ENCODE measurements at regions not wholly inside any gene's neighbourhood (a gene's known extent, or its start where the extent isn't known, plus 50 kb on each side); places are given as distances from the start of the nearest gene placed in this dataset.
"Not testable (repeated sequence)": the region's sequence is repeated elsewhere in the genome, so short reads cannot be mapped to it uniquely, and the experiment has no call there.

DNA sequence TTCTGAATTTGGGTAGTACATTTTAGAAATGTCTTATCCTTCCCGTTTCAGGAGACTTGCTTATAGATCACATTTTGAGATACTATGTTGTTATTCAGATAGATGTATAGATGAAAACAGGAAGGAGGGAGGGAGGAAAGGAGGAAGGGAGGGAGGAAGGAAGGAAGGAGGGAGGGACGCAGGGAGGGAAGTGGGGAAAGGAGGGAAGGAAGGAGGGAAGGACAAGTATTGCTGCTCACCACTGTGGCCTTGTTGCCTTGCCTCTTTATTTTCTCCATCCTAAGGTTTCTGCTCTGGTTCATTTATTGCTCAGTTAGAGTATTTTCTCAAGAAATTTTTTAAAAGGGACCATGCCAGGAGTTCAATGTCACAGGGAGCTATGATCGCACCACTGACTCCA, 134.3 kb downstream of the LTN1 start:
- CTCF ChIA-PET, result interaction anchor here (0.9 kb wide), 1 partner anchor 32 kb away, joined by 3 read pairs; no protein-coding TSS in a partner anchor
- POLR2A ChIA-PET, result no interaction called here
- DNase-seq (ENCODE audit: extremely low spot score), result no peak
- TF ChIP-seq SP1 (IDR thresholded peaks at IDR 0.05) (no peak), BHLHE40 (IDR thresholded peaks at IDR 0.05; ENCODE audit: borderline replicate concordance) (no peak), ARNT (IDR thresholded peaks at IDR 0.05) (no peak), LEF1 (IDR thresholded peaks at IDR 0.05; ENCODE audit: borderline replicate concordance) (no peak), FOXK2 (IDR thresholded peaks at IDR 0.05) (no peak), L3MBTL2 (conservative IDR thresholded peaks at IDR 0.05) (no peak), FOXA1 (IDR thresholded peaks at IDR 0.05) (no peak), TARDBP (IDR thresholded peaks at IDR 0.05) (no peak), SUZ12 (IDR thresholded peaks at IDR 0.05) (no peak), ELF4 (IDR thresholded peaks at IDR 0.05) (no peak), HDGF (IDR thresholded peaks at IDR 0.05; ENCODE audit: borderline replicate concordance) (no peak), NFRKB (IDR thresholded peaks at IDR 0.05) (no peak)

DNA sequence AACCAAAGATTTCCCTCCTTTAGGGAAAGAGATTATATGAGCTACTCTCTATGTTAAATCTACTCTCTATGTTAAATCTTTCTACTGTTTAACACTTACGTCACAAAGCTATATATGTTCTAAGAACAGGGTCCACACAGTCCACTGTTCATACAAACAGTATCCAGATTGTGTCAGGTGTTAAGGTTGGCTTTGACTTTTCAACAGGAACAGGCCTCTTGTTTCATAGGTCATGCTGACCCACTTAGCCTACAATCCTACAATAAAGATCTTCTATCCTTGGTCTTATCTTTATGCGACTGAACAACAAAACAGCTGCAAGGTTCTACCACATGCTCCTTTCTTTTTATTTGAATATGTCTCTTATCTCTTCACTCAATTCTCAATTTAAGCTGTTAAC, 134.9 kb downstream of the LTN1 start:
- TF ChIP-seq SP1 (IDR thresholded peaks at IDR 0.05), result no peak
- ChIA-PET POLR2A (no interaction called here), CTCF (interaction anchor here (0.9 kb wide), 1 partner anchor 32 kb away, joined by 3 read pairs; no protein-coding TSS in a partner anchor)
- no peak for DNase-seq (ENCODE audit: extremely low spot score)

DNA sequence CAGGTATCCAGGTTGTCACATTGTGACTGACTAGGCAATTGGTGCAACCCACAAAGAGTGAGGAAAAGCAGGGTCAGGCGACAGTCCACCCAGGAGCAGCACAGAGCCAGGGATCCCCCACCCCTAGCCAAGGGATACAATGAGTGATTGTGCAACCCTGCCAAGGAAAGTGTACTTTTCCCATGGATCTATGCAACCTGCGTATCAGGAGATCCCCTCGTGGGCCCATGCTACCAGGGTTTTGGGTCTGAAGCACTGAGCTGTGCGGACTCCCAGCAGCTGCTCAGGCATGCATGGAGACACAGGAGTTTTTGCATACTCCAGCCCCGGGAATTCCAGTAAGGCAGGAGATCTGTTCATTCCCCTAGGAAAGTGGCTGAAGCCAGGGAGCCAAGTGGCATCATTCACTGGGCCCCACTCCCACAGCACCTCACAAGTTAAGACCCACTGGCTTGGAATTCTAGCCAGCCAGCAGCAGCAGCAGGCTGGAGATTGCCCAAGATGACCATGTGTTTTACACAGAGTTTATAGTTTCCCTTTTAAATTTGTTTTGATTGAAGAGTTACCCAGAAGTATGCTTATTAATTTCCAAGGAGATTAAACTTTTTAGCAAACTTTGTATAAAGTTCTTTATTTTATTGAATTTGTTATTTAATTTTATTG, 136.0 kb downstream of the LTN1 start:
- ChIA-PET POLR2A (no interaction called here), CTCF (no interaction called here)
- DNase-seq (ENCODE audit: extremely low spot score), result no peak
- TF ChIP-seq ARNT (IDR thresholded peaks at IDR 0.05), result no peak
- TF ChIP-seq CTBP1 (IDR thresholded peaks at IDR 0.05; ENCODE audit: borderline replicate concordance), result no peak
- TF ChIP-seq FOXK2 (IDR thresholded peaks at IDR 0.05), result no peak
- TF ChIP-seq NFRKB (IDR thresholded peaks at IDR 0.05), result no peak
- no peak for TF ChIP-seq ELF4 (IDR thresholded peaks at IDR 0.05)
- no peak for TF ChIP-seq BHLHE40 (IDR thresholded peaks at IDR 0.05; ENCODE audit: borderline replicate concordance)
- TF ChIP-seq ZNF384 (IDR thresholded peaks at IDR 0.05), result no peak

DNA sequence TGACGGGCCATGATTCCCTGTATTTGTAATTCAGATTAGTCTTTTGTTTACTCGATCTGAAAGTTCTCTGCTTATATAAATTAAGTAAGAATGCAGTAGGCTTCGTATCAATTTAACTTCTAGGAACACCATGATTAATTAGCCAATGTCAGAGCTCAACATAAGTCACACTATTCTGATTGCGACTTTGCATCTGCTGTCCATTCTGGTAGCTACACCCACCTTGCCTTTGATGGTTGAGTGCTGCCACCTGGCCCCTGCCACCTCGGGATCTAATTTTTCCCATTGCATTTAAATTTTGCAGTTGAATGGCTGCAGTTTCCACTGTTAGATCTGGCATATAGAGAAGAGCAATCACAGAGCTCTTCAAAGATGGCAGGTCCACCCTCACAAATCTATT, 140.0 kb downstream of the LTN1 start:
- no peak for DNase-seq (ENCODE audit: extremely low spot score)
- ChIA-PET CTCF (no interaction called here), POLR2A (no interaction called here)
- no peak for TF ChIP-seq FOXK2 (IDR thresholded peaks at IDR 0.05)
- no peak for TF ChIP-seq SUZ12 (IDR thresholded peaks at IDR 0.05)
- TF ChIP-seq TARDBP (IDR thresholded peaks at IDR 0.05), result no peak
- TF ChIP-seq CTBP1 (IDR thresholded peaks at IDR 0.05; ENCODE audit: borderline replicate concordance), result no peak
- no peak for TF ChIP-seq ARNT (IDR thresholded peaks at IDR 0.05)
- no peak for TF ChIP-seq ELF4 (IDR thresholded peaks at IDR 0.05)
- TF ChIP-seq FOXA1 (IDR thresholded peaks at IDR 0.05), result no peak
- TF ChIP-seq, protein P1, sequence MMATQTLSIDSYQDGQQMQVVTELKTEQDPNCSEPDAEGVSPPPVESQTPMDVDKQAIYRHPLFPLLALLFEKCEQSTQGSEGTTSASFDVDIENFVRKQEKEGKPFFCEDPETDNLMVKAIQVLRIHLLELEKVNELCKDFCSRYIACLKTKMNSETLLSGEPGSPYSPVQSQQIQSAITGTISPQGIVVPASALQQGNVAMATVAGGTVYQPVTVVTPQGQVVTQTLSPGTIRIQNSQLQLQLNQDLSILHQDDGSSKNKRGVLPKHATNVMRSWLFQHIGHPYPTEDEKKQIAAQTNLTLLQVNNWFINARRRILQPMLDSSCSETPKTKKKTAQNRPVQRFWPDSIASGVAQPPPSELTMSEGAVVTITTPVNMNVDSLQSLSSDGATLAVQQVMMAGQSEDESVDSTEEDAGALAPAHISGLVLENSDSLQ (IDR thresholded peaks at IDR 0.05), result no peak
- no peak for TF ChIP-seq FOXM1 (IDR thresholded peaks at IDR 0.05; ENCODE audit: borderline replicate concordance)

DNA sequence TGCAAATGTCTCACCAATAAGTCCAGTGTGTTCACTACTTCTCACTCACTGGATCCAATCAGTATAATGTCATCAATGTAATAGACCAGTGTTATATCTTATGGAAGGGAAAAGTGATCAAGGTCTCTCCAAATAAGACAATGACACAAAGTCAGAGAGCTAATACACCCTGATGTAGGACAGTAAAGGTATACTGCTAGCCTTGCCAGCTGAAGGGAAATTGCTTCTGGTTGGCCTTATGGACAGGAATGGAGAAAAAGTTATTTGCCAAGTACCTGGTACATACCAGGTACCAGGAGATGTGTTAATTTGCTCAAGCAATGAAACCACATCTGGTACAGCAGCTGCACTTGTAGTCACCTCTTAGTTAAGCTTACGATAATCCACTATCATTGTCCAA, 141.0 kb downstream of the LTN1 start:
- no peak for DNase-seq (ENCODE audit: extremely low spot score)
- POLR2A ChIA-PET, result no interaction called here
- CTCF ChIA-PET, result no interaction called here
- TF ChIP-seq SP1 (IDR thresholded peaks at IDR 0.05) (no peak), BHLHE40 (IDR thresholded peaks at IDR 0.05; ENCODE audit: borderline replicate concordance) (no peak), ZNF384 (IDR thresholded peaks at IDR 0.05) (no peak), ELF4 (IDR thresholded peaks at IDR 0.05) (no peak), LEF1 (IDR thresholded peaks at IDR 0.05; ENCODE audit: borderline replicate concordance) (no peak), L3MBTL2 (conservative IDR thresholded peaks at IDR 0.05) (no peak)

DNA sequence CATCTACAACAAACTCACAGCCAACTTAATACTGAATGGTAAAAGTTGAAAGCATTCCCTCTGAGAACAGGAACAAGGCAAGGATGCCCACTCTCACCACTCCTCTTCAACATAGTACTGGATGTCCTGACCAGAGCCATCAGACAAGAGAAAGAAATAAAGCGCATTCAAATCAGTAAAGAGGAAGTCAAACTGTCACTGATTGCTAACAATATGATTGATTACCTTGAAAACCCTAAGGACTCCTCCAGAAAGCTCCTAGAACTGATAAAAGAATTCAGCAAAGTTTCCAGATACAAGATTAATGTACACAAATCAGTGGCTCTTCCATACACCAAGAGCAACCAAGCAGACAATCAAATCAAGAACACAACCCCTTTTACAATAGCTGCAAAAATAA, 153.4 kb downstream of the LTN1 start:
- DNase-seq (ENCODE audit: extremely low spot score); CTCF ChIA-PET; POLR2A ChIA-PET: not testable (repeated sequence)

DNA sequence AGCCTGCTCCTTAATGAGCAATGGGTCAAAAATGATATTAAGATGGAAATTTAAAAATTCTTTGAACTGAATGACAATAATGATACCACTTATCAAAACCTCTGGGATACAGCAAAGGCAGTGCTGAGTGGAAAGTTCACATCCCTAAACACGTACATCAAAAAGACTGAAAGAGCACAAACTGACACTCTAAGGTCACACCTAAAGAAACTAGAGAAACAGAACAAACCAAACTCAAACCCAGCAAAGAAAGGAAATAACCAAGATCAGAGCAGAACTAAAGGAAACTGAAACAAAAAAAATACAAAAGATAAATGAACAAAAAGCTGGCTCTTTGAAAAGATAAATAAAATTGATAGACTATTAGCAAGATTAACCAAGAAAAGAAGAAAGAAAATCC, 155.3 kb downstream of the LTN1 start:
- CTCF ChIA-PET; DNase-seq (ENCODE audit: extremely low spot score); POLR2A ChIA-PET: not testable (repeated sequence)

DNA sequence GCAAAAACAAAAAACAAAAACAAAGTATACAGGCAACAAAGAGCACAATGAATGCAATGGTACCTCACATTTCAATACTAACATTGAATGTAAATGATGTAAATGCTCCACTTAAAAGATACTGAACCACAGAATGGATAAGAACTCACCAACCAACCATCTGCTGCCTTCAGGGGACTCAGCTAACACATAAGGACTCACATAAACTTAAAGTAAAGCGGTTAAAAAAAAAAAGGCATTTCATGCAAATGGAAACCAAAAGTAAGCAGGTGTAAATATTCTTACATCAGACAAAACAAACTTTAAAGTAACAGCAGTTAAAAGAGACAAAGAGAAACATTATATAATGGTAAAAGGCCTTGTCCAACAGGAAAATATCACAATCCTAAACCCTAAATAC, 156.1 kb downstream of the LTN1 start:
- POLR2A ChIA-PET; DNase-seq (ENCODE audit: extremely low spot score): not testable (repeated sequence)
- CTCF ChIA-PET, result interaction anchor here (0.8 kb wide), 1 partner anchor 18 kb away, joined by 3 read pairs; no protein-coding TSS in a partner anchor

DNA sequence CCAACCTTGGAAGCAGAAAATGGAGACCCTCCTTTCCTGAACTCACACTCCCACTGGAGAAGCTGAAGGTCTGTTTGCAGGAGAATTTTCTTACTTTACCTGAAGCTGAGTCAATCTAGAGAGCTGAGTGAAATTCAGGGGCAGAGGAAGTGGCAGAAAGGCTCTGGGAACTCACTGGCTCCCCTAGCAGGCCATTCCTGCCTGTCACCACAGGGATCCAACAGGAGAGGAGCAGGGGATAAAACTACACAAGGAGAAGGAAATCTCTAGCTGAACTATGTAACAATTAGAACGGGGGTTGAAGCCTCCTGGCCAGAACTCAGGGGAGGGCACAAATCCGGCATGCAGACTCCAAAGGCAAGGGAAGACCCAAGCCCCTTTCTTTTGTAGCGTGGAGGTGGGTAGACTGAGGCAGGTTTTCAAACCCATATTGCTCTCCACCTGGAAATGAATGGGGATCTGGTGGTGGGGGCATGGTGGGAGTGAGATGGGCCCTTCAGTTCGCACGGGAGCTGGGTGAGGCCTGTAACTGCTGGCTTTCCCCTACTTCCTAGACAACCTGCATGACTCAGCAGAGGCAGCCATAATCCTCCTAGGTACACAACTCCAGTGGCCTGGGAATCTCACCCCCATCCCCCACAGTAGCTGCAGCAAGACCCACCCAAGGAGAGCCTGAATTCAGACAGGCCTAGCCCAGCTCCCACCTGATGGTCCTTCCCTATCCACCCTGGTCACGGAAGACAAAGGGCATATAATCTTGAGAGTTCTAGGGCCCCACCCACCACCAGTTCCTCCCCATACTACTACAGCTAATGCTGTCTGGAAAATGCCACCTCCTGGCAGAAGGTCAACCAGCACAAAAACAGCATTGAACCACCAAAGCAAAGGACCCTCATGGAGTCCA, 158.1 kb downstream of the LTN1 start:
- no peak for DNase-seq (ENCODE audit: extremely low spot score)
- ChIA-PET CTCF (interaction anchor here (0.6 kb wide), 1 partner anchor 1668 kb away, joined by 3 read pairs; no protein-coding TSS in a partner anchor), POLR2A (no interaction called here)
- TF ChIP-seq SP1 (IDR thresholded peaks at IDR 0.05) (no peak), ARNT (IDR thresholded peaks at IDR 0.05) (no peak), FOXA1 (IDR thresholded peaks at IDR 0.05) (no peak), ZNF384 (IDR thresholded peaks at IDR 0.05) (no peak), ELF4 (IDR thresholded peaks at IDR 0.05) (no peak), L3MBTL2 (conservative IDR thresholded peaks at IDR 0.05) (no peak)
- TF ChIP-seq, protein P1 (IDR thresholded peaks at IDR 0.05), result no peak

All from HEK293T (cell line).